Epithelial cell of esophagus (primary cell): ENCODE measurements at regions not wholly inside any gene's neighbourhood (a gene's known extent, or its start where the extent isn't known, plus 50 kb on each side); places are given as distances from the start of the nearest gene placed in this dataset.

Experiments used
- DNase-seq: peaks from one replicate; pipeline ENCODE4 v3.0.0; 2010; ENCODE audit warnings: low read depth
- H3K4me3 ChIP-seq: 2 replicates; pipeline ENCODE4 v1.5.1; 2011; ENCODE audit warnings: mild to moderate bottlenecking, low read length, control low read depth
- CTCF ChIP-seq: IDR thresholded peaks from 2 replicates; pipeline ENCODE4 v1.5.1; 2011; ENCODE audit warnings: low read depth, mild to moderate bottlenecking, low read length, control low read depth, inconsistent platforms; ENCODE audit not compliant: insufficient read depth; ENCODE audit errors: missing control alignments

- no peak for TF ChIP-seq CTCF
- DNase-seq: no peak
Measured at GRCh38 chr4:153927451-153927850, 138.6 kb upstream of the SFRP2 start.

GRCh38 chr4:153922148-153922547 is 133.3 kb upstream of the SFRP2 start:
- DNase-seq: no peak
- no peak overlapping the region for H3K4me3 ChIP-seq
- no peak for TF ChIP-seq CTCF

More at GRCh38 chr4:153927451-153927850, 138.6 kb upstream of the SFRP2 start:
- no peak overlapping the region for H3K4me3 ChIP-seq

- DNase-seq: no peak
- no peak overlapping the region for H3K4me3 ChIP-seq
- TF ChIP-seq CTCF: no peak
Measured at GRCh38 chr4:153919667-153920066, 130.8 kb upstream of the SFRP2 start.

- TF ChIP-seq CTCF: no peak
- DNase-seq: no peak
Measured at GRCh38 chr4:153916273-153916755, 127.4 kb upstream of the SFRP2 start.

GRCh38 chr4:153912301-153912700 is 123.4 kb upstream of the SFRP2 start:
- TF ChIP-seq CTCF: no peak
- no peak for DNase-seq

More at GRCh38 chr4:153916273-153916755, 127.4 kb upstream of the SFRP2 start:
- no peak overlapping the region for H3K4me3 ChIP-seq

GRCh38 chr4:153909672-153910071 is 120.8 kb upstream of the SFRP2 start:
- DNase-seq: no peak
- no peak for TF ChIP-seq CTCF
- H3K4me3 ChIP-seq: no peak overlapping the region

More at GRCh38 chr4:153912301-153912700, 123.4 kb upstream of the SFRP2 start:
- H3K4me3 ChIP-seq: no peak overlapping the region

- TF ChIP-seq CTCF: no peak
Measured at GRCh38 chr4:153906231-153906630, 117.3 kb upstream of the SFRP2 start.

More at GRCh38 chr4:153906231-153906630, 117.3 kb upstream of the SFRP2 start:
- DNase-seq: no peak
- H3K4me3 ChIP-seq: no peak overlapping the region
